SU-DHL-6 (cell line): ENCODE measurements at regions not wholly inside any gene's neighbourhood (a gene's known extent, or its start where the extent isn't known, plus 50 kb on each side); places are given as distances from the start of the nearest gene placed in this dataset.

Experiments used
- EZH2phosphoT487 ChIP-seq: fragments of 200-600 bp; sonication (generic), shearing (Covaris generic); conservative IDR thresholded peaks from 2 replicates; pipeline ENCODE4 v1.6.1; 2018; ENCODE audit warnings: mild to moderate bottlenecking, antibody characterized with exemption, low read length, moderate library complexity, mixed read lengths
- TF ChIP-seq, protein P1 (sequence below): fragments of 200-600 bp; sonication (generic); IDR thresholded peaks from one replicate; pipeline ENCODE4 v1.5.1; 2017; ENCODE audit warnings: antibody characterized with exemption, mild to moderate bottlenecking, low read length, moderate library complexity; ENCODE audit not compliant: insufficient read depth, poor library complexity, severe bottlenecking

DNA sequence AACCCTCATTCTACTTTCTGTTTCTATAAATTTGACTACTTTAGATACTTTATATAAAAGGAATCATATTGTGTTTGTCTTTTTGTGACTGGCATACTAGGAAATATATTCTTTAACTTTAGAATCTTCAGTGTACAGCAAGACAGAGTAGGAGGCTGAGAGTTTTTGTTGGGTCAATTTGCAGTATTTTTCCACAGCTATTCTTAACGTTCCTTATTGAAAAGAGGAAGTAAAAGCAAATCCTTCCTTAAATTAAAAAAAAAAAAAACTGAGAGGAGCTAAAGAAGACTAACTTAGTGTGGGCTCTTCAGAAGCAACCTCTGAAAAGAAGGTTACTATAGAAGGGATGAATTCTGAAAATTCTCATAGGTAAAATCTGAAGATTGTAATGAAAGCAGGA is 1194.6 kb downstream of the ADGRL3 start:
- TF ChIP-seq, protein P1, sequence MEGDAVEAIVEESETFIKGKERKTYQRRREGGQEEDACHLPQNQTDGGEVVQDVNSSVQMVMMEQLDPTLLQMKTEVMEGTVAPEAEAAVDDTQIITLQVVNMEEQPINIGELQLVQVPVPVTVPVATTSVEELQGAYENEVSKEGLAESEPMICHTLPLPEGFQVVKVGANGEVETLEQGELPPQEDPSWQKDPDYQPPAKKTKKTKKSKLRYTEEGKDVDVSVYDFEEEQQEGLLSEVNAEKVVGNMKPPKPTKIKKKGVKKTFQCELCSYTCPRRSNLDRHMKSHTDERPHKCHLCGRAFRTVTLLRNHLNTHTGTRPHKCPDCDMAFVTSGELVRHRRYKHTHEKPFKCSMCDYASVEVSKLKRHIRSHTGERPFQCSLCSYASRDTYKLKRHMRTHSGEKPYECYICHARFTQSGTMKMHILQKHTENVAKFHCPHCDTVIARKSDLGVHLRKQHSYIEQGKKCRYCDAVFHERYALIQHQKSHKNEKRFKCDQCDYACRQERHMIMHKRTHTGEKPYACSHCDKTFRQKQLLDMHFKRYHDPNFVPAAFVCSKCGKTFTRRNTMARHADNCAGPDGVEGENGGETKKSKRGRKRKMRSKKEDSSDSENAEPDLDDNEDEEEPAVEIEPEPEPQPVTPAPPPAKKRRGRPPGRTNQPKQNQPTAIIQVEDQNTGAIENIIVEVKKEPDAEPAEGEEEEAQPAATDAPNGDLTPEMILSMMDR: no peak
- TF ChIP-seq EZH2phosphoT487: no peak
